ENCODE measurements at regions not wholly inside any gene's neighbourhood (a gene's known extent, or its start where the extent isn't known, plus 50 kb on each side); places are given as distances from the start of the nearest gene placed in this dataset.

DNA sequence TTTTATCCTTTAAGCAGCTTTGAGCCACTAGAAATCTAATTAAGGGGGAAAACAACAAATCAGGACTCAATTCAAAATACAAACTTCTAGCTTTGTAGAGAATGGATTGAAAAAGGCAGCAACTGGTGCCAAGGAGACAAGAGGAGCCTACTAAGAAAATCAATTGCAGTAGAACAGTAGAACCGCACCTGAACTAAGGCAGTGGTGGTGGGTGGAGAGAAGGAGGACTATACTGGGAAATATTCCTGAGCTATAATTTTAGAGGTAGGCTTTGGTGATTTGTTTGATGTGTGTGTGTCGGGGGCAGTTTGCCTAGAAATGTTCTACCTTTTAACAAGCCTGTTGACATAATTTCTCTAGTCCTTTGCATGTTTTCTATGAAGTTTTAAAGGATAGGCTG is 270.9 kb upstream of the SYT10 start:
- no peaks in the 10 kb centered on the region for H3K79me2 ChIP-seq (ENCODE audit: insufficient read depth, low read length)
- no peak for TF ChIP-seq EZH2phosphoT487 (IDR thresholded peaks at IDR 0.05; ENCODE audit: borderline replicate concordance)
- TF ChIP-seq, protein P1, sequence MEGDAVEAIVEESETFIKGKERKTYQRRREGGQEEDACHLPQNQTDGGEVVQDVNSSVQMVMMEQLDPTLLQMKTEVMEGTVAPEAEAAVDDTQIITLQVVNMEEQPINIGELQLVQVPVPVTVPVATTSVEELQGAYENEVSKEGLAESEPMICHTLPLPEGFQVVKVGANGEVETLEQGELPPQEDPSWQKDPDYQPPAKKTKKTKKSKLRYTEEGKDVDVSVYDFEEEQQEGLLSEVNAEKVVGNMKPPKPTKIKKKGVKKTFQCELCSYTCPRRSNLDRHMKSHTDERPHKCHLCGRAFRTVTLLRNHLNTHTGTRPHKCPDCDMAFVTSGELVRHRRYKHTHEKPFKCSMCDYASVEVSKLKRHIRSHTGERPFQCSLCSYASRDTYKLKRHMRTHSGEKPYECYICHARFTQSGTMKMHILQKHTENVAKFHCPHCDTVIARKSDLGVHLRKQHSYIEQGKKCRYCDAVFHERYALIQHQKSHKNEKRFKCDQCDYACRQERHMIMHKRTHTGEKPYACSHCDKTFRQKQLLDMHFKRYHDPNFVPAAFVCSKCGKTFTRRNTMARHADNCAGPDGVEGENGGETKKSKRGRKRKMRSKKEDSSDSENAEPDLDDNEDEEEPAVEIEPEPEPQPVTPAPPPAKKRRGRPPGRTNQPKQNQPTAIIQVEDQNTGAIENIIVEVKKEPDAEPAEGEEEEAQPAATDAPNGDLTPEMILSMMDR (conservative IDR thresholded peaks at IDR 0.05; ENCODE audit: low read length), result no peak
- no peaks in the 10 kb centered on the region for H3K9me2 ChIP-seq (replicated peaks; ENCODE audit: low read depth, low read length)
- no peak overlapping the region for H3K4me3 ChIP-seq (ENCODE audit: low read length, poor library complexity, severe bottlenecking)
- no peak overlapping the region for H3K4me2 ChIP-seq (ENCODE audit: low read depth, low read length, poor library complexity, severe bottlenecking)
- no peaks in the 10 kb centered on the region for H3K4me1 ChIP-seq (ENCODE audit: insufficient read depth, low read length, poor library complexity, severe bottlenecking)
- H4K20me1 ChIP-seq (ENCODE audit: insufficient read depth, low read length, poor library complexity, severe bottlenecking), result no peaks in the 10 kb centered on the region
- H2AFZ ChIP-seq (ENCODE audit: low read length), result no peak overlapping the region
- no peaks in the 10 kb centered on the region for H3K9me3 ChIP-seq (ENCODE audit: insufficient read depth, low read depth, low read length)
- H3K9ac ChIP-seq (ENCODE audit: low read depth, low read length, poor library complexity, severe bottlenecking), result no peak overlapping the region
- H3F3A ChIP-seq (ENCODE audit: low read depth), result no peaks in the 10 kb centered on the region
- no peaks in the 10 kb centered on the region for H3K36me3 ChIP-seq (ENCODE audit: insufficient read depth, low read length)
- no peaks in the 10 kb centered on the region for H3K27me3 ChIP-seq (ENCODE audit: insufficient read depth, low read length, poor library complexity, severe bottlenecking)

DNA sequence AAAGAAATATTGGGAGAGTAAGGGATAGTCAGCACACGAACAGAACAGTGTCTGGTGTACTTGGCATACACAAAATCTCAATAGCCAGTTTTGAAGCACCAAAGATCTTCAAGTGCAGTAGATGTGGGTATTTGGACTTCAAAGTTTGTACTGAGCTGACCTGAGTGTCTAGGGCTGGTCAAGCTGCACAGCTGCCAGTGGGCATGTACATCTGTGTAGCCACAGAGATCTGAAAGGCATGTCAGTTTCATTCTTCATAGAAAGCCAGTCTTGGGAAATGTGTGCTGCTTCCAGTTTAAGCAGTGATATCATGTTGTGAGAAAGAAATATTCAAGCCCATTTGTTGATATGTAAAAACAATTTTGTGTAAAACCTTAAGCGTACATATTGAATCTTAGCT is 279.0 kb upstream of the SYT10 start:
- H3K36me3 ChIP-seq (ENCODE audit: insufficient read depth, low read length), result no peaks in the 10 kb centered on the region
- H3K9me2 ChIP-seq (replicated peaks; ENCODE audit: low read depth, low read length), result no peaks in the 10 kb centered on the region
- H3K9me3 ChIP-seq (ENCODE audit: insufficient read depth, low read depth, low read length), result no peaks in the 10 kb centered on the region
- no peak overlapping the region for H2AFZ ChIP-seq (ENCODE audit: low read length)
- no peaks in the 10 kb centered on the region for H3K4me1 ChIP-seq (ENCODE audit: insufficient read depth, low read length, poor library complexity, severe bottlenecking)
- no peaks in the 10 kb centered on the region for H3K79me2 ChIP-seq (ENCODE audit: insufficient read depth, low read length)
- H3K4me2 ChIP-seq (ENCODE audit: low read depth, low read length, poor library complexity, severe bottlenecking), result no peak overlapping the region
- H3K27me3 ChIP-seq (ENCODE audit: insufficient read depth, low read length, poor library complexity, severe bottlenecking), result no peaks in the 10 kb centered on the region
- H3F3A ChIP-seq (ENCODE audit: low read depth), result no peaks in the 10 kb centered on the region
- no peaks in the 10 kb centered on the region for H4K20me1 ChIP-seq (ENCODE audit: insufficient read depth, low read length, poor library complexity, severe bottlenecking)
- TF ChIP-seq, protein P1 (conservative IDR thresholded peaks at IDR 0.05; ENCODE audit: low read length), result no peak
- TF ChIP-seq EZH2phosphoT487 (IDR thresholded peaks at IDR 0.05; ENCODE audit: borderline replicate concordance), result no peak
- H3K9ac ChIP-seq (ENCODE audit: low read depth, low read length, poor library complexity, severe bottlenecking), result no peak overlapping the region
- H3K4me3 ChIP-seq (ENCODE audit: low read length, poor library complexity, severe bottlenecking), result no peak overlapping the region

DNA sequence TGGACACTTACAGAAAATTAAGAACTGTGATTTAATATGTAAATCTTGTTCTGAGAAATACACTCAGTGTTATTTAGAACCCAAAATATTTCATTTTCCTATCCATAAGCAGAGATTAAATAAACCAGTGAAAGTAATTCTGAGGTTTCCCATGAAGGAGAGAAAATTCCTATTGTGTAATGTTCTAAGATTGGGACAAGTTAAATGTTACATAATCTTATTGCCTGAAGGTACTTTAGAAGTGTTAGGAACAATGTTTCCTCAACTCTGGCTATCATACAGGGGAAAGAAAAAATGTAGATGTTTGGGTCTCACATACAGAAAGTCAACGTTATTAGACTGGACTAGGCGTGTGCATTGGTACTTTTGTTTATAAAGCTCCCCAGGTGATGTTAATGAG is 281.9 kb upstream of the SYT10 start:
- no peaks in the 10 kb centered on the region for H3K27me3 ChIP-seq (ENCODE audit: insufficient read depth, low read length, poor library complexity, severe bottlenecking)
- no peaks in the 10 kb centered on the region for H4K20me1 ChIP-seq (ENCODE audit: insufficient read depth, low read length, poor library complexity, severe bottlenecking)
- no peak overlapping the region for H3K4me3 ChIP-seq (ENCODE audit: low read length, poor library complexity, severe bottlenecking)
- H3K79me2 ChIP-seq (ENCODE audit: insufficient read depth, low read length), result no peaks in the 10 kb centered on the region
- no peaks in the 10 kb centered on the region for H3K36me3 ChIP-seq (ENCODE audit: insufficient read depth, low read length)
- no peaks in the 10 kb centered on the region for H3K9me3 ChIP-seq (ENCODE audit: insufficient read depth, low read depth, low read length)
- H3K9ac ChIP-seq (ENCODE audit: low read depth, low read length, poor library complexity, severe bottlenecking), result no peak overlapping the region
- H3K9me2 ChIP-seq (replicated peaks; ENCODE audit: low read depth, low read length), result no peaks in the 10 kb centered on the region
- no peak overlapping the region for H2AFZ ChIP-seq (ENCODE audit: low read length)
- H3K4me2 ChIP-seq (ENCODE audit: low read depth, low read length, poor library complexity, severe bottlenecking), result no peak overlapping the region
- H3F3A ChIP-seq (ENCODE audit: low read depth), result no peaks in the 10 kb centered on the region
- no peaks in the 10 kb centered on the region for H3K4me1 ChIP-seq (ENCODE audit: insufficient read depth, low read length, poor library complexity, severe bottlenecking)
- no peak for TF ChIP-seq EZH2phosphoT487 (IDR thresholded peaks at IDR 0.05; ENCODE audit: borderline replicate concordance)
- TF ChIP-seq, protein P1 (conservative IDR thresholded peaks at IDR 0.05; ENCODE audit: low read length), result no peak

All from Loucy (cell line).